Fibroblast of the aortic adventitia (primary cell): ENCODE measurements at regions not wholly inside any gene's neighbourhood (a gene's known extent, or its start where the extent isn't known, plus 50 kb on each side); places are given as distances from the start of the nearest gene placed in this dataset.

Source experiments
- DNase-seq: peaks from one replicate; pipeline ENCODE4 v3.0.0-alpha.2; 2010; ENCODE audit warnings: low read depth
- H3K4me3 ChIP-seq: 2 replicates; pipeline ENCODE4 v1.5.1; 2011; ENCODE audit warnings: low read depth, mild to moderate bottlenecking, control low read depth, low read length, moderate library complexity
- TF ChIP-seq, protein P1 (sequence below): IDR thresholded peaks from 2 replicates; pipeline ENCODE4 v1.5.1; 2011; ENCODE audit warnings: mild to moderate bottlenecking, low read length, control low read depth, inconsistent platforms; ENCODE audit not compliant: insufficient read depth

- TF ChIP-seq, protein P1, sequence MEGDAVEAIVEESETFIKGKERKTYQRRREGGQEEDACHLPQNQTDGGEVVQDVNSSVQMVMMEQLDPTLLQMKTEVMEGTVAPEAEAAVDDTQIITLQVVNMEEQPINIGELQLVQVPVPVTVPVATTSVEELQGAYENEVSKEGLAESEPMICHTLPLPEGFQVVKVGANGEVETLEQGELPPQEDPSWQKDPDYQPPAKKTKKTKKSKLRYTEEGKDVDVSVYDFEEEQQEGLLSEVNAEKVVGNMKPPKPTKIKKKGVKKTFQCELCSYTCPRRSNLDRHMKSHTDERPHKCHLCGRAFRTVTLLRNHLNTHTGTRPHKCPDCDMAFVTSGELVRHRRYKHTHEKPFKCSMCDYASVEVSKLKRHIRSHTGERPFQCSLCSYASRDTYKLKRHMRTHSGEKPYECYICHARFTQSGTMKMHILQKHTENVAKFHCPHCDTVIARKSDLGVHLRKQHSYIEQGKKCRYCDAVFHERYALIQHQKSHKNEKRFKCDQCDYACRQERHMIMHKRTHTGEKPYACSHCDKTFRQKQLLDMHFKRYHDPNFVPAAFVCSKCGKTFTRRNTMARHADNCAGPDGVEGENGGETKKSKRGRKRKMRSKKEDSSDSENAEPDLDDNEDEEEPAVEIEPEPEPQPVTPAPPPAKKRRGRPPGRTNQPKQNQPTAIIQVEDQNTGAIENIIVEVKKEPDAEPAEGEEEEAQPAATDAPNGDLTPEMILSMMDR = no peak
- H3K4me3 ChIP-seq = no peak overlapping the region
- no peak for DNase-seq
Measured at GRCh38 chr13:106689906-106690305, 122.0 kb upstream of the ARGLU1 start.

GRCh38 chr13:106688940-106689339, 121.0 kb upstream of the ARGLU1 start:
- TF ChIP-seq, protein P1 = no peak
- no peak for DNase-seq

DNA sequence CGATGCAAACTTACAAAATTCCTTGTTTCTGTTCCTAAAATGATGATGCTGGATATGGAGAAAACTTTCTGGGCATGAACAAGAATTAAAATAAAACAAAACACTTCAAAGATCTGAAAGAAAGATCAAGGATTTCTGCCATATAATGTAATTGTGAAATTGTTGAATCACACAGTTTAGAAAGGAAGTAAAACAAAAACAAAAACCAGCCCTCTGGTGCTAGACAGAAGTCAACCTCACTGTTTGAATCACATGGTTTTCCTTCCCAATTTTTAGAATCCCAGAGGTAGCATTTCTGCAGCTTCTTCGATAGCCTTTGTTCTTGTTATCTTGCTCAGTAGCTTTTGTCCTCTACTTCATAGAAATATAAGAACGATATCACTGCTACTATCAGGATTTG, 118.2 kb upstream of the ARGLU1 start:
- TF ChIP-seq, protein P1 = no peak
- DNase-seq = no peak
- H3K4me3 ChIP-seq = no peak overlapping the region

More at GRCh38 chr13:106688940-106689339, 121.0 kb upstream of the ARGLU1 start:
- H3K4me3 ChIP-seq = no peak overlapping the region

GRCh38 chr13:106685143-106685542, 117.2 kb upstream of the ARGLU1 start:
- TF ChIP-seq, protein P1 = no peak
- no peak overlapping the region for H3K4me3 ChIP-seq
- DNase-seq = no peak

GRCh38 chr13:106683918-106684317, 116.0 kb upstream of the ARGLU1 start:
- TF ChIP-seq, protein P1 = no peak
- DNase-seq = no peak
- no peak overlapping the region for H3K4me3 ChIP-seq

GRCh38 chr13:106683179-106683578, 115.2 kb upstream of the ARGLU1 start:
- TF ChIP-seq, protein P1 = no peak
- no peak for DNase-seq

GRCh38 chr13:106681997-106682396, 114.1 kb upstream of the ARGLU1 start:
- H3K4me3 ChIP-seq = no peak overlapping the region
- TF ChIP-seq, protein P1 = no peak
- no peak for DNase-seq

More at GRCh38 chr13:106683179-106683578, 115.2 kb upstream of the ARGLU1 start:
- H3K4me3 ChIP-seq = no peak overlapping the region
